Left ventricle myocardium inferior (tissue), 1 donor: ENCODE measurements at regions not wholly inside any gene's neighbourhood (a gene's known extent, or its start where the extent isn't known, plus 50 kb on each side); places are given as distances from the start of the nearest gene placed in this dataset.

ENCODE experiments used
- DNase-seq: peaks from one replicate; pipeline ENCODE4 v3.0.0-alpha.2; 2020
- H3K27ac ChIP-seq: fragments of 200-600 bp; replicated peaks from 2 replicates; pipeline ENCODE4 v1.8.0; 2021
- H3K27me3 ChIP-seq: fragments of 200-600 bp; 2 replicates; pipeline ENCODE4 v1.8.0; 2021; ENCODE audit warnings: low read depth
- H3K36me3 ChIP-seq: fragments of 200-600 bp; 2 replicates; pipeline ENCODE4 v1.8.0; 2021
- H3K4me1 ChIP-seq: fragments of 200-600 bp; 2 replicates; pipeline ENCODE4 v1.8.0; 2021
- H3K4me3 ChIP-seq: fragments of 200-600 bp; 2 replicates; pipeline ENCODE4 v1.8.0; 2021; ENCODE audit warnings: mild to moderate bottlenecking, moderate library complexity
- H3K9me3 ChIP-seq: fragments of 200-600 bp; replicated peaks from 2 replicates; pipeline ENCODE4 v1.8.0; 2021
- intact Hi-C: fragments of 100-400 bp; cut with micrococcal nuclease; formaldehyde crosslinking; loops from one replicate; pipeline ENCODE4 v1.11.0; 2022
- TF ChIP-seq, protein P1 (sequence below): fragments of 200-600 bp; IDR thresholded peaks from 2 replicates; pipeline ENCODE4 v1.8.0; 2021; ENCODE audit warnings: antibody characterized with exemption, mild to moderate bottlenecking, borderline replicate concordance
- donor health status: DM: no; HTN: yes; CAD: no; lungs with severe emphysema.

DNA sequence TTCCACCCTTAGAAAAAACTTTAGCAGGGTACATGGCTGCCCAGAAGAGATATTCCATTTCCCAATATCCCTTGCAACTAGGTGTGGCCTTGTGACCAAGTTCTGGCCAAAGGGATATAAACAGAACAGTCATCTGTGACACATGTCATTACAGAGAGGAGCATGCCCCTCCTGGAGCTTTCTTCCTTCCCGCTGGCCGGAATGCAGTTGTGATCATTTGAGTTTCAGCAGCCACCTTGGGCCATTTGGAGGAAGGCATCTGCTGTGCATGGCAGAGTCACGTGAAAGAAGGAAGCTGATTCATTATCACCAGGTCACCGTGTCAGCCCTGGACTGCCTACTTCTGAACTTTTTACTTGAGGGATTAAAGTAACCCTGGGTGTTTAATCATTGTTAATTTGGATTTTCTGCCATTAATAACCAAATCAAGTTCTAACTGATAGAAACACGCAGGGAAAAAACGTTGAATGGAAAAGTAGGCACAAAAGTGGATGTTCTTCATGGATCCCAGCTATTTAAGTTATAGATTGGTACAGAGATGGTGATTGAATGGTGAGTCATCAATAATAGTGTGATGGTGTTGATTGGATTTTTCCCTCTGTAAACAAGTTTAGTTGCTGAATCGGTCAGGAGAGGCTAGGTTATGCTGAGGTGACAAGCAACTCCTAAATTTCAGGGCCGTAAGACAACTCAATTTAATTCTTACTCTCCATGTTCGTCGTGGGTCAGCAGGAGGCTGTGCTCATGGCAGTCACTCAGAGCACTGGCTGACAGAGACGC is 80.7 kb upstream of the CCDC167 start:
- Histone ChIP-seq H3K4me3 (no peak overlapping the region), H3K9me3 (no peaks in the 10 kb centered on the region), H3K4me1 (peaks cover 21% of the 10 kb centered on the region), H3K27me3 (peaks cover 32% of the 10 kb centered on the region), H3K27ac (peak overlapping the region; percentile 44), H3K36me3 (no peaks in the 10 kb centered on the region)
- no peak for DNase-seq
- intact Hi-C loops: no loop called here
- TF ChIP-seq, protein P1, sequence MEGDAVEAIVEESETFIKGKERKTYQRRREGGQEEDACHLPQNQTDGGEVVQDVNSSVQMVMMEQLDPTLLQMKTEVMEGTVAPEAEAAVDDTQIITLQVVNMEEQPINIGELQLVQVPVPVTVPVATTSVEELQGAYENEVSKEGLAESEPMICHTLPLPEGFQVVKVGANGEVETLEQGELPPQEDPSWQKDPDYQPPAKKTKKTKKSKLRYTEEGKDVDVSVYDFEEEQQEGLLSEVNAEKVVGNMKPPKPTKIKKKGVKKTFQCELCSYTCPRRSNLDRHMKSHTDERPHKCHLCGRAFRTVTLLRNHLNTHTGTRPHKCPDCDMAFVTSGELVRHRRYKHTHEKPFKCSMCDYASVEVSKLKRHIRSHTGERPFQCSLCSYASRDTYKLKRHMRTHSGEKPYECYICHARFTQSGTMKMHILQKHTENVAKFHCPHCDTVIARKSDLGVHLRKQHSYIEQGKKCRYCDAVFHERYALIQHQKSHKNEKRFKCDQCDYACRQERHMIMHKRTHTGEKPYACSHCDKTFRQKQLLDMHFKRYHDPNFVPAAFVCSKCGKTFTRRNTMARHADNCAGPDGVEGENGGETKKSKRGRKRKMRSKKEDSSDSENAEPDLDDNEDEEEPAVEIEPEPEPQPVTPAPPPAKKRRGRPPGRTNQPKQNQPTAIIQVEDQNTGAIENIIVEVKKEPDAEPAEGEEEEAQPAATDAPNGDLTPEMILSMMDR: no peak

DNA sequence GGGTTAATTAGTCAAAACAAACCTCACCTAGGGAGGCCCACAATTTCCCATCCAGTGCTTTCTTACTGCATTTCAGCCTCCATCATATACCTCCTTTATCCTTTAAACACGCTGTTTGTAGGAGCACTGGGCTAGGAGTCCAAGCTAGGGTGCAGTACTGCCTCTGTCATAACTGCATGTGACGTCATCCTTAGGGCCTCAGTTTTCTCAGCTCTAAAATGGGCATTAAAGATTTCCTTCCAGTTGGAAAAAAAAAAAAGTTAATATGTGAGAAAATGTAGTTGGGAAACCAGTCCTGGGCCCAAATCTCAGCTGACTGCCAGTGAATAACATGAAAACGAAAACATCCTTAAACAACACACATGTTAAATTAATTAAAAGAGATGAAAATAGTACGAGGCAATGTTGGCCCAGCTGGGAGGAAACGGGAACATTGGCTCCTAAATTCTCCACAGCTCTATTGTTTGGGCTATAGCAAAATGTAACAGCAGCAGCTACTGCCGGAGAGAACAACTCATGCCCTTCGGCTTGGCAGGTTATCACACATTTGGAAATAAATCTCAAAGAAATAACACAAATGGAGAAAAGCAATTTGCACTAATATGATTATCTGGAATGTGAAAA is 79.9 kb upstream of the CCDC167 start:
- Histone ChIP-seq H3K4me3 (no peak overlapping the region), H3K4me1 (peaks cover 21% of the 10 kb centered on the region), H3K9me3 (no peaks in the 10 kb centered on the region), H3K27me3 (peaks cover 24% of the 10 kb centered on the region), H3K36me3 (no peaks in the 10 kb centered on the region), H3K27ac (peak overlapping the region; percentile 44)
- intact Hi-C loops: no loop called here
- TF ChIP-seq, protein P1: no peak
- DNase-seq: no peak

DNA sequence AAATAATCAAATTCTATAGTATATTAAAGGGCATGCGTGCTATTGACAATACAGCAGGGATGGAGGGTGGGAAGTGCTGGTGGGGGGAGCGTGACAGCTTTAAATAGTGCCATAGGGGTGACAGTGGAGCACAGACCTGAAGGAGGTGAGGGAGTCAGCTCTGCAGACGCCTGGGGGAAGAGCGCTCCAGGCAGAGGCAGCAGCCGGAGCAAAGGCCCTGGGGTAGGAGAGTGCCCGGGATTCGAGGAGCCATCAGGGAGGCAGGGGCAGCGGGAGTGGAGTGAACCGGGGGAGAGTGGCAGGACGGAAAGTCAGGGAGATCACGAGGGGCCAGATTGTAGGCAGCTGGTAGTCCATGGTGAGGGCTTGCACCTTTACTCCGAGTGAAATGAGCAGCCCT is 78.4 kb upstream of the CCDC167 start:
- intact Hi-C loops: no loop called here
- no peak overlapping the region for H3K4me3 ChIP-seq
- TF ChIP-seq, protein P1: no peak
- no peak for DNase-seq
- H3K9me3 ChIP-seq: no peaks in the 10 kb centered on the region
- no peak overlapping the region for H3K27ac ChIP-seq
- H3K27me3 ChIP-seq: peaks cover 10% of the 10 kb centered on the region
- peaks cover 21% of the 10 kb centered on the region for H3K4me1 ChIP-seq
- no peaks in the 10 kb centered on the region for H3K36me3 ChIP-seq

DNA sequence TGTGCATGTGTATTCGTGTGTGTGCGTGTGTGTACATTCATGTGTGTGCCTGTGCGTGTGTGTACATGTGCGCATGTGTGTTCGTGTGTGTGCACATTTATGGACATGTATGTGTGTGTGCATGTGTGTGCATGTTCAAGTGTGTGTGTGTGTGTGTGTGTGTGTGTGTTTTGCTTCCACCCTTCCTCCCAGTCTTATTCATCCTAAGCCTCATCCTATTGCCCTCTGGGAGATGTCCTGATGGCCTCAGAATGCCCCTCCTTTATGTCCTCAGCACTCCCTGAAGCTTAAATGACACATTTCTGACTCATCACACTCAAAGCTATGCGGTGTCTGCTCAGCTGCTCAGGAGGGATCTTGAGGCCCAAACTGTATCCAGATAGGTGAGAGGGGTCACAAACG is 76.6 kb upstream of the CCDC167 start:
- no peak for DNase-seq
- Histone ChIP-seq H3K4me1 (peaks cover 13% of the 10 kb centered on the region), H3K36me3 (no peaks in the 10 kb centered on the region), H3K27ac (no peak overlapping the region), H3K4me3 (no peak overlapping the region), H3K9me3 (no peaks in the 10 kb centered on the region), H3K27me3 (peaks cover 21% of the 10 kb centered on the region)
- TF ChIP-seq, protein P1: no peak
- intact Hi-C loops: no loop called here

DNA sequence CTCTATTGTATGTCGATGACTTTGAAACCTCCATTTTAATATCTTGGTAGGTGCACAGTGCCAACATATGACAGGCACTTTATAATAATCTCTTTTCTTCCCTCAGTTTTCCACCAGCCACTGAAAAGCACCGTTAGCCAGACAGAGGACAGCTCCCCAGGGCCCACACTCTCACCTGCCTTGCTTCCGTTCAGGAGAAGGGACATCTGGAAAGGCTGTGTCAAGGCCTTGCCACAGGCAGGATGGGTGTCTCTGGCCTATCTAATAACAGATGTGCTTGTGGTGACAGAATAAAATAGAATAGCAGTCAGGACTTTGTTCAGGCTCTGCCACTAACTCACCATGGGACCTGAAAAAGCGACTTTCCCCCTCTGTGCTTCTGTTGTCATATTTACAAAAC is 75.5 kb upstream of the CCDC167 start:
- Histone ChIP-seq H3K27me3 (peaks cover 28% of the 10 kb centered on the region), H3K9me3 (no peaks in the 10 kb centered on the region), H3K27ac (no peak overlapping the region), H3K4me3 (no peak overlapping the region), H3K36me3 (no peaks in the 10 kb centered on the region), H3K4me1 (peaks cover 11% of the 10 kb centered on the region)
- no peak for DNase-seq
- TF ChIP-seq, protein P1: no peak
- intact Hi-C loops: no loop called here
